H1 (cell line): ENCODE measurements at regions not wholly inside any gene's neighbourhood (a gene's known extent, or its start where the extent isn't known, plus 50 kb on each side); places are given as distances from the start of the nearest gene placed in this dataset.

Source experiments
- CTCF ChIA-PET: fragments of 300-600 bp; sonication (Branson Sonifier 250); formaldehyde crosslinking; loops from one replicate; lab custom pipeline; 2021; ENCODE audit not compliant: partially characterized antibody; lab: Charles Lee
- POLR2A ChIA-PET: fragments of 300-600 bp; sonication (Branson Sonifier 250); formaldehyde crosslinking; loops from one replicate; lab custom pipeline; 2021; ENCODE audit warnings: inconsistent platforms; ENCODE audit not compliant: partially characterized antibody; lab: Charles Lee
- DNase-seq, 2 experiments: peaks; one replicate each; pipeline versions ENCODE4 v3.0.0 to v3.0.0-alpha.2; 2010 to 2022; ENCODE audit warnings: low spot score in 2 of 2, low read depth in 1 of 2, mixed read lengths in 1 of 2
- FAIRE-seq: peaks from 2 replicates; lab custom pipeline; 2011; peaks lifted over from hg19 to GRCh38; lab: Jason Lieb, UNC
- H2AFZ ChIP-seq: 2 replicates; pipeline ENCODE4 v1.8.1; 2012; ENCODE audit warnings: low read length, inconsistent platforms
- H2AK5ac ChIP-seq: 2 replicates; pipeline ENCODE4 v1.6.1; 2013; ENCODE audit warnings: low read depth, low read length
- H2BK120ac ChIP-seq: replicated peaks from 2 replicates; pipeline ENCODE3; 2013; ENCODE audit warnings: low read depth, low read length, inconsistent platforms
- H2BK12ac ChIP-seq: 2 replicates; pipeline ENCODE4 v1.6.1; 2013; ENCODE audit warnings: low read depth, low read length
- H2BK15ac ChIP-seq: 2 replicates; pipeline ENCODE4 v1.6.1; 2013; ENCODE audit warnings: low read length
- H2BK20ac ChIP-seq: 2 replicates; pipeline ENCODE4 v1.6.1; 2013; ENCODE audit warnings: low read length
- H2BK5ac ChIP-seq: 2 replicates; pipeline ENCODE4 v1.6.1; 2013; ENCODE audit warnings: low read depth, low read length
- H3K14ac ChIP-seq: 2 replicates; pipeline ENCODE4 v1.6.1; 2013; ENCODE audit warnings: inconsistent platforms; ENCODE audit not compliant: insufficient read length
- H3K18ac ChIP-seq: 2 replicates; pipeline ENCODE4 v1.6.1; 2013; ENCODE audit warnings: low read length; ENCODE audit errors: extremely low read depth
- H3K23ac ChIP-seq: 2 replicates; pipeline ENCODE4 v1.6.1; 2013; ENCODE audit warnings: inconsistent platforms; ENCODE audit not compliant: insufficient read length
- H3K23me2 ChIP-seq: 2 replicates; pipeline ENCODE4 v1.6.1; 2013; ENCODE audit warnings: low read depth, low read length
- H3K27ac ChIP-seq: 2 replicates; pipeline ENCODE4 v1.6.1; 2011; ENCODE audit warnings: low read depth, low read length, inconsistent platforms
- H3K27me3 ChIP-seq, 4 experiments: replicated peaks in 1 of 4; 1 replicate in 1 of 4; 2 replicates in 3 of 4; pipeline versions ENCODE4 v1.6.1 to v1.8.1; 2011 to 2013; ENCODE audit warnings: low read length in 3 of 4, mild to moderate bottlenecking in 3 of 4, inconsistent platforms in 2 of 4, mixed read lengths in 2 of 4, moderate library complexity in 1 of 4; ENCODE audit not compliant: control insufficient read depth in 3 of 4, insufficient read depth in 3 of 4; ENCODE audit errors: extremely low read depth in 1 of 4
- H3K36me3 ChIP-seq, 4 experiments: 2 replicates each; pipeline versions ENCODE4 v1.6.1 to v1.8.1; 2011 to 2013; ENCODE audit warnings: mild to moderate bottlenecking in 4 of 4, low read length in 3 of 4, moderate library complexity in 2 of 4, control low read depth in 1 of 4, inconsistent platforms in 1 of 4; ENCODE audit not compliant: insufficient read depth in 4 of 4, control insufficient read depth in 2 of 4
- H3K4ac ChIP-seq: replicated peaks from 2 replicates; pipeline ENCODE3; 2013; ENCODE audit warnings: low read length, low read depth, mixed read lengths, inconsistent platforms; ENCODE audit not compliant: insufficient read length
- H3K4me1 ChIP-seq, 4 experiments: replicated peaks in 1 of 4; 1 replicate in 1 of 4; 2 replicates in 3 of 4; pipeline versions ENCODE4 v1.6.1 to v1.8.1; 2011 to 2013; ENCODE audit warnings: low read length in 3 of 4, inconsistent platforms in 2 of 4, mixed read lengths in 1 of 4; ENCODE audit not compliant: insufficient read depth in 4 of 4, control insufficient read depth in 3 of 4
- H3K4me2 ChIP-seq, 2 experiments: 2 replicates each; pipeline versions ENCODE4 v1.6.1 to v1.8.1; 2011 to 2013; ENCODE audit warnings: low read depth in 2 of 2, low read length in 2 of 2, control low read depth in 1 of 2, inconsistent platforms in 1 of 2, mild to moderate bottlenecking in 1 of 2; ENCODE audit not compliant: insufficient read depth in 1 of 2
- H3K4me3 ChIP-seq, 4 experiments: fragments of 200-600, 300-600 bp in 1 of 4; sonication (generic), shearing (Covaris generic), sonication (Bioruptor Twin) in 1 of 4; 2 replicates each; pipeline versions ENCODE4 v1.5.1 to v1.8.1; 2011 to 2016; ENCODE audit warnings: low read length in 4 of 4, low read depth in 3 of 4, control low read depth in 2 of 4, inconsistent platforms in 2 of 4, mild to moderate bottlenecking in 2 of 4, mixed read lengths in 1 of 4, moderate library complexity in 1 of 4; ENCODE audit not compliant: insufficient read depth in 2 of 4; ENCODE audit errors: extremely low read depth in 1 of 4
- H3K56ac ChIP-seq: replicated peaks from 2 replicates; pipeline ENCODE3; 2013; ENCODE audit warnings: low read depth, mild to moderate bottlenecking, mixed read lengths, low read length, inconsistent platforms; ENCODE audit not compliant: insufficient read length
- H3K79me1 ChIP-seq: 2 replicates; pipeline ENCODE4 v1.6.1; 2013; ENCODE audit warnings: low read depth, low read length, control low read depth
- H3K79me2 ChIP-seq, 2 experiments: 2 replicates each; pipeline versions ENCODE4 v1.6.1 to v1.8.1; 2012 to 2013; ENCODE audit warnings: low read length in 2 of 2, mild to moderate bottlenecking in 2 of 2, inconsistent platforms in 1 of 2; ENCODE audit not compliant: insufficient read depth in 2 of 2, control insufficient read depth in 1 of 2
- H3K9ac ChIP-seq, 4 experiments: replicated peaks in 1 of 4; 1 replicate in 1 of 4; 2 replicates in 3 of 4; pipeline versions ENCODE4 v1.6.1 to v1.8.1; 2011 to 2013; ENCODE audit warnings: low read depth in 3 of 4, low read length in 3 of 4, control low read depth in 2 of 4, mild to moderate bottlenecking in 2 of 4, moderate library complexity in 2 of 4, inconsistent platforms in 1 of 4; ENCODE audit errors: extremely low read depth in 1 of 4
- H3K9me3 ChIP-seq, 2 experiments: 2 replicates each; pipeline versions ENCODE4 v1.6.1 to v1.8.1; 2012 to 2013; ENCODE audit warnings: mild to moderate bottlenecking in 2 of 2, moderate library complexity in 2 of 2, control low read depth in 1 of 2, inconsistent platforms in 1 of 2, low read depth in 1 of 2, low read length in 1 of 2, mixed read lengths in 1 of 2; ENCODE audit not compliant: insufficient read depth in 2 of 2
- H4K20me1 ChIP-seq, 2 experiments: replicated peaks in 1 of 2; 2 replicates each; pipeline versions ENCODE3 to v1.8.1; 2011 to 2013; ENCODE audit warnings: inconsistent platforms in 2 of 2, low read length in 2 of 2, mild to moderate bottlenecking in 1 of 2; ENCODE audit not compliant: insufficient read depth in 2 of 2, control insufficient read depth in 1 of 2
- H4K5ac ChIP-seq: 2 replicates; pipeline ENCODE4 v1.6.1; 2013; ENCODE audit warnings: low read length, low read depth, mixed read lengths, inconsistent platforms; ENCODE audit not compliant: insufficient read length
- H4K8ac ChIP-seq: 2 replicates; pipeline ENCODE4 v1.8.0; 2013; ENCODE audit warnings: mild to moderate bottlenecking, moderate library complexity, low read length, inconsistent platforms; ENCODE audit not compliant: insufficient read depth; ENCODE audit errors: extremely low read depth
- H4K91ac ChIP-seq: replicated peaks from 2 replicates; pipeline ENCODE3; 2013; ENCODE audit warnings: low read length, mixed read lengths, inconsistent platforms; ENCODE audit not compliant: insufficient read length
- ASH2L ChIP-seq: fragments of 200-600, 300-600 bp; sonication (generic); IDR thresholded peaks from one replicate; pipeline ENCODE4 v1.7.1; 2017; ENCODE audit warnings: low read length
- BRCA1 ChIP-seq: IDR thresholded peaks from 2 replicates; pipeline ENCODE4 v1.6.1; 2012; ENCODE audit warnings: low read depth, low read length, improper control_type of control experiment
- CHD2 ChIP-seq: IDR thresholded peaks from 2 replicates; pipeline ENCODE4 v1.6.1; 2012; ENCODE audit warnings: low read length, improper control_type of control experiment
- HDAC2 ChIP-seq, 2 experiments: fragments of 300-600 bp in 1 of 2; sonication (generic) in 1 of 2; IDR thresholded peaks; 2 replicates each; pipeline ENCODE4 v1.6.1; 2011 to 2012; ENCODE audit warnings: low read depth in 2 of 2, low read length in 2 of 2, mild to moderate bottlenecking in 2 of 2, moderate library complexity in 2 of 2, borderline replicate concordance in 1 of 2, inconsistent platforms in 1 of 2
- KDM5A ChIP-seq: fragments of 200-600 bp; IDR thresholded peaks from 2 replicates; pipeline ENCODE4 v1.7.1; 2012; ENCODE audit warnings: mild to moderate bottlenecking, low read length, inconsistent platforms, mixed read lengths
- RFX5 ChIP-seq: IDR thresholded peaks from 2 replicates; pipeline ENCODE4 v1.6.1; 2011; ENCODE audit warnings: low read depth, low read length, improper control_type of control experiment, borderline replicate concordance
- RNF2 ChIP-seq: fragments of 200-900, 300-1000 bp; sonication (generic); IDR thresholded peaks from 2 replicates; pipeline ENCODE4 v1.7.1; 2016; ENCODE audit warnings: borderline replicate concordance, low read depth, mild to moderate bottlenecking, antibody characterized with exemption, low read length; ENCODE audit not compliant: poor library complexity, severe bottlenecking; ENCODE audit errors: missing control alignments
- SP2 ChIP-seq: IDR thresholded peaks from 2 replicates; pipeline ENCODE4 v1.6.1; 2012; ENCODE audit warnings: mild to moderate bottlenecking, low read length, inconsistent platforms
- SRF ChIP-seq: IDR thresholded peaks from 2 replicates; pipeline ENCODE4 v1.6.1; 2011; ENCODE audit warnings: mild to moderate bottlenecking, low read depth, low read length, moderate library complexity
- TBP ChIP-seq: IDR thresholded peaks from 2 replicates; pipeline ENCODE4 v1.6.1; 2011; ENCODE audit warnings: low read depth, low read length, improper control_type of control experiment
- TEAD4 ChIP-seq: IDR thresholded peaks from 2 replicates; pipeline ENCODE4 v1.6.1; 2012; ENCODE audit warnings: low read depth, low read length, inconsistent platforms, mixed read lengths
- YY1 ChIP-seq: IDR thresholded peaks from 2 replicates; pipeline ENCODE4 v1.6.1; 2011; ENCODE audit warnings: low read depth, mild to moderate bottlenecking, low read length
- WGBS, 2 experiments: shearing (Covaris generic) in 1 of 2; methylation state at CpG; one replicate each; pipeline versions ENCODE4 v1.1.6 to v1.1.7; 2013 to 2015; ENCODE audit warnings: low lambda C conversion rate in 2 of 2, mixed read lengths in 2 of 2, inconsistent platforms in 1 of 2, low coverage in 1 of 2, missing lambda C conversion rate in 1 of 2; ENCODE audit not compliant: insufficient replicate concordance in 2 of 2, insufficient coverage in 1 of 2, insufficient read length in 1 of 2; ENCODE audit errors: extremely low coverage in 1 of 2, missing lambda C conversion rate in 1 of 2; 5-methylcytosine and 5-hydroxymethylcytosine counted together
- TF ChIP-seq, protein P1 (sequence below): IDR thresholded peaks from 2 replicates; pipeline ENCODE4 v1.6.1; 2012; ENCODE audit warnings: inconsistent platforms
- TF ChIP-seq, protein P2 (sequence below): IDR thresholded peaks from 2 replicates; pipeline ENCODE4 v1.6.1; 2011; ENCODE audit warnings: low read depth, mild to moderate bottlenecking, low read length; ENCODE audit not compliant: insufficient read depth

DNA sequence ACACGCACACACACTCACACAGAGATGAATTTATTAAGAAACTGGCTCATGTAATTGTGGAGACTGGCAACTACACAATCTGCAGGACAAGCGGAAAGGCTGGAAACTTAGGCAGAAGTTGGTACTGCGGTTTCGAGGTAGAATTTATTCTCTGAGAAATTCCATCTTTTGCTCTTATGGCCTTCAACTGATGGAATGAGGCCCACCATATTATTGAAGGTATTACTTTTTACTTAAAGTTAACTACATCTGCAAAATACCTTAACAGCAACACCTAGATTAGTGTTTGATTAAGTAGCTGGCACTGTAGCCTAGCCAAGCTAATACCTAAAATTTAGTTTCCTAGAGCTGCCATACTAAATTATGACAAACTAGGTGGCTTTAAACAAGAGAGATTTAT lies 384.0 kb upstream of the UBE2E3 start:
- POLR2A ChIA-PET: no interaction called here
- H2BK20ac ChIP-seq: no peak overlapping the region
- no peak overlapping the region for H3K14ac ChIP-seq
- H3K4ac ChIP-seq: no peak overlapping the region
- no peak overlapping the region for H3K9ac ChIP-seq
- H3K4me3 ChIP-seq: no peak overlapping the region
- no peaks in the 10 kb centered on the region for H3K79me2 ChIP-seq
- no peak overlapping the region for H2BK12ac ChIP-seq
- H3K23me2 ChIP-seq: no peaks in the 10 kb centered on the region
- no peaks in the 10 kb centered on the region for H3K79me1 ChIP-seq
- FAIRE-seq (no peak), DNase-seq (no peak)
- H4K5ac ChIP-seq: no peak overlapping the region
- no peak overlapping the region for H3K4me2 ChIP-seq
- peaks cover 0 to under 1% (median 0%) of the 10 kb centered on the region in 4 experiments; a peak in 2 of 7 replicates for H3K4me1 ChIP-seq
- H3K27ac ChIP-seq: no peak overlapping the region
- H2AFZ ChIP-seq: no peak overlapping the region
- H3K36me3 ChIP-seq: no peaks in the 10 kb centered on the region
- no peak overlapping the region for H3K18ac ChIP-seq
- CTCF ChIA-PET: no interaction called here
- no peaks in the 10 kb centered on the region for H3K27me3 ChIP-seq
- no peak overlapping the region for H2BK15ac ChIP-seq
- no peak overlapping the region for H4K91ac ChIP-seq
- 94% methylated on average over 4 of the region's 4 CpGs; no CpG with 5 or more reads in 1 of the 2 experiments for WGBS, 2 experiments
- no peak overlapping the region for H3K56ac ChIP-seq
- no peak overlapping the region for H2BK120ac ChIP-seq
- no peaks in the 10 kb centered on the region for H3K9me3 ChIP-seq
- H4K20me1 ChIP-seq: no peaks in the 10 kb centered on the region
- H2BK5ac ChIP-seq: no peak overlapping the region
- no peak overlapping the region for H2AK5ac ChIP-seq
- H3K23ac ChIP-seq: no peak overlapping the region
- no peak overlapping the region for H4K8ac ChIP-seq
- TF ChIP-seq SP2 (no peak), TEAD4 (no peak), RNF2 (no peak), TBP (no peak), BRCA1 (no peak), SRF (no peak), YY1 (no peak), CHD2 (no peak), RFX5 (no peak), ASH2L (no peak), KDM5A (no peak), HDAC2 (IDR thresholded peaks at IDR 0.05; ENCODE audit: borderline replicate concordance in 1 of 2, low read depth in 2 of 2, low read length in 2 of 2) (no peak)
- TF ChIP-seq, protein P1, sequence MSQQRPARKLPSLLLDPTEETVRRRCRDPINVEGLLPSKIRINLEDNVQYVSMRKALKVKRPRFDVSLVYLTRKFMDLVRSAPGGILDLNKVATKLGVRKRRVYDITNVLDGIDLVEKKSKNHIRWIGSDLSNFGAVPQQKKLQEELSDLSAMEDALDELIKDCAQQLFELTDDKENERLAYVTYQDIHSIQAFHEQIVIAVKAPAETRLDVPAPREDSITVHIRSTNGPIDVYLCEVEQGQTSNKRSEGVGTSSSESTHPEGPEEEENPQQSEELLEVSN: no peak
- TF ChIP-seq, protein P2, sequence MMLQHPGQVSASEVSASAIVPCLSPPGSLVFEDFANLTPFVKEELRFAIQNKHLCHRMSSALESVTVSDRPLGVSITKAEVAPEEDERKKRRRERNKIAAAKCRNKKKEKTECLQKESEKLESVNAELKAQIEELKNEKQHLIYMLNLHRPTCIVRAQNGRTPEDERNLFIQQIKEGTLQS: no peak
